IPS-18a (cell line): ENCODE measurements at regions not wholly inside any gene's neighbourhood (a gene's known extent, or its start where the extent isn't known, plus 50 kb on each side); places are given as distances from the start of the nearest gene placed in this dataset.

Experiments
- H3K27ac ChIP-seq: one replicate; pipeline ENCODE4 v1.5.1; 2013; ENCODE audit warnings: low read length
- H3K27me3 ChIP-seq: one replicate; pipeline ENCODE4 v1.6.1; 2013; ENCODE audit warnings: mild to moderate bottlenecking, low read length; ENCODE audit not compliant: control insufficient read depth, insufficient read depth
- H3K36me3 ChIP-seq: one replicate; pipeline ENCODE4 v1.6.1; 2013; ENCODE audit warnings: low read depth, low read length; ENCODE audit not compliant: control insufficient read depth
- H3K4me1 ChIP-seq: one replicate; pipeline ENCODE4 v1.6.1; 2013; ENCODE audit warnings: low read depth, low read length; ENCODE audit not compliant: control insufficient read depth
- H3K4me3 ChIP-seq: one replicate; pipeline ENCODE4 v1.5.1; 2013; ENCODE audit warnings: low read length
- H3K9ac ChIP-seq: one replicate; pipeline ENCODE4 v1.6.1; 2013; ENCODE audit warnings: mild to moderate bottlenecking, low read length, moderate library complexity
- H3K9me3 ChIP-seq: one replicate; pipeline ENCODE4 v1.6.1; 2013; ENCODE audit warnings: low read depth, low read length; ENCODE audit not compliant: control insufficient read depth

DNA sequence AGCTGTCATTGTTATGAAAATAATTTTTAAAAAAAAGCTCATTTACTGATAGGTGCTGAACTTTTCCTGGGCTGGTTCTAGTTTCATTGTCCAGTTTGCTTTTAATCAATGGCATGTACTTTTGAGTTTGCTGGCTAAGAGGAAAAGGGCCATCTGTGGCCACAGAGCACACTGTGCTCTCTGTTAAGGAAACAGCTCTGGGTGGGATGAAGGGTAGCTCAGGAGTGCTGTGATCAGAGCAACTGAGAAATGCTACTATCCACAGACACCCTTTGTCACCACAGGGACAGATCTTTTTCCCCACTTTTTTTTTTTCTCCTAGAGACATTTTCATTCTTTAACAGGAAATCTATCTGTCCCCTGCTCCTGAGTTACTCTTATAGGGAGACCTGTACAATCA is 387.1 kb upstream of the PRICKLE1 start:
- H3K9ac ChIP-seq = no peak overlapping the region
- no peak overlapping the region for H3K4me3 ChIP-seq
- H3K27ac ChIP-seq = no peak overlapping the region
- H3K4me1 ChIP-seq = peaks cover 13% of the 10 kb centered on the region
- H3K9me3 ChIP-seq = no peaks in the 10 kb centered on the region
- H3K27me3 ChIP-seq = no peaks in the 10 kb centered on the region
- H3K36me3 ChIP-seq = no peaks in the 10 kb centered on the region

DNA sequence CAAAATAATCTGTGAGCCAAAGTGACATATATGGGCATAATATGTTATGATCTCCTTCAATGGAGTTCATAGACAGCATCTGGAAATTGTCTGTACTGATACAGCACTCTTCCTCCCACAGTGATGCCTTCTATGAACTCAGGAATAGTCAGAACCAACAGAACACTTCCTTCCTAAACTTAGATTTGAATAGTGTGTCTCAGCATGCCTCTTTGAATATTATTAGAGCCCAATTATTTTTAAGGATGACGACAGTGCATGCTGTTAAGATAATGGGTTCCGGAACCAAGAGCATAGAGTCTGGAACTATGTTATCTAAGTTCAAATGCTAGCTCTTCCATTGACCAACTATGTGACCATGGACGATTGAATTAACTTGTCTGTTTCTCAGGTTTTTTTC is 386.6 kb upstream of the PRICKLE1 start:
- Histone ChIP-seq H3K27ac (no peak overlapping the region), H3K4me1 (peaks cover 8% of the 10 kb centered on the region), H3K27me3 (no peaks in the 10 kb centered on the region), H3K4me3 (no peak overlapping the region), H3K36me3 (no peaks in the 10 kb centered on the region), H3K9me3 (no peaks in the 10 kb centered on the region), H3K9ac (no peak overlapping the region)

DNA sequence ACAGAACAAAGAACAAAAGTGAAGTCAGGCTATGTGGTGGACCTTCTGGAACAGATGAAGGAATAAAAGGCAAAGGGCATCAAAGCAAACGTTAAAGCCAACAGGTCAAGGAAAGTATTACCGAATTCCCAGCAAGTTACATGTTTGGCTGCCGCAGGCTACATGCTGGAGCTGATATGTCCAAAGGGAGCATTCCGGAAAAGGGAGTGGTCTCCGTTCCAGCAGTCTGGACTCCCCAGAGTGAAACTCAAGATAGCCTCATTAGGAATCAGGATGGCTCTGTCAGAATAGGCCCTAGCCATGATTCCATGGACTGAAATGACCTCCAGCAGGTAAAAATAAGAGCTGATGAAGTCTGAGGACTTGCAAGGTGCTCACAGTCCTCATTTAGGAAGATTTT is 379.8 kb upstream of the PRICKLE1 start:
- Histone ChIP-seq H3K36me3 (no peaks in the 10 kb centered on the region), H3K4me3 (no peak overlapping the region), H3K27ac (no peak overlapping the region), H3K9ac (no peak overlapping the region), H3K9me3 (no peaks in the 10 kb centered on the region), H3K27me3 (no peaks in the 10 kb centered on the region), H3K4me1 (no peaks in the 10 kb centered on the region)

DNA sequence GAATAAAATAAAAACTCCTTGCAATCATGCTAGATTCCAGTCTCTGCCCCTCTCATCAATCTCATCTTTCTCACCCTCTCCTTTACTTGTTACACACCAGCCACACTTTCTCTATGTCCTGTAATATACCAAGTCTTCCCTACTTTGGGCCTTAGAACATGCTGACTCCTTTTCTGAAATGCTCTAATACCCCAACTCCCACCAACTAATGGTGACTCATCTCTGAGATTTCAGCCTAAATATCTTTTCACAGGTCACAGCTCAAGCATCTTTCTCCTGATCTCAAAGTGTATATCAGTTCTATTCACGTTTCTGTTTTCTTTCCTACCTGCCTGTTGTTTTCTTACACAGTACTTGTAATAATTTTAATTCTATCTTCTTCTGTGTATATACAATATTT is 378.9 kb upstream of the PRICKLE1 start:
- Histone ChIP-seq H3K4me1 (no peaks in the 10 kb centered on the region), H3K9me3 (no peaks in the 10 kb centered on the region), H3K9ac (no peak overlapping the region), H3K27ac (no peak overlapping the region), H3K4me3 (no peak overlapping the region), H3K27me3 (no peaks in the 10 kb centered on the region), H3K36me3 (no peaks in the 10 kb centered on the region)

DNA sequence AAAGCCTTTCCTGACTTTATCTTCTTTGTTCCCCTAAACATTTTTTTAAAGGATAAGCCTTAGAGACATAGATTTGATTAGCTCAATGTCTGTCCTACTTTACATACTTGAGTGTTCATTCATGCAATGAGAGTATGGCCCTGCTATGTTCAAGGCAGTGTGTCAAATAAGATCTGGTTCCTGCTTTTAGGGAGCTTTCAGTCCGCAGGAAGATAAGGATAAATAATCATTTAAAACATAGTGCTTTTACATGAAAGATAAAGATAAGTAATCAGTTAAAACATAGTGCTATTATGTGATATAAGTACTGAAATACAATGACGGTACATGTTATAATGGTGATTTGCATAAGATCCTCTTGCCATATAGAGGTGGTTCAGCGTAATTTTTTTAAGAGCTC is 378.3 kb upstream of the PRICKLE1 start:
- H3K4me1 ChIP-seq = no peaks in the 10 kb centered on the region
- H3K27ac ChIP-seq = no peak overlapping the region
- H3K36me3 ChIP-seq = no peaks in the 10 kb centered on the region
- no peak overlapping the region for H3K4me3 ChIP-seq
- H3K9me3 ChIP-seq = no peaks in the 10 kb centered on the region
- no peak overlapping the region for H3K9ac ChIP-seq
- H3K27me3 ChIP-seq = no peaks in the 10 kb centered on the region

DNA sequence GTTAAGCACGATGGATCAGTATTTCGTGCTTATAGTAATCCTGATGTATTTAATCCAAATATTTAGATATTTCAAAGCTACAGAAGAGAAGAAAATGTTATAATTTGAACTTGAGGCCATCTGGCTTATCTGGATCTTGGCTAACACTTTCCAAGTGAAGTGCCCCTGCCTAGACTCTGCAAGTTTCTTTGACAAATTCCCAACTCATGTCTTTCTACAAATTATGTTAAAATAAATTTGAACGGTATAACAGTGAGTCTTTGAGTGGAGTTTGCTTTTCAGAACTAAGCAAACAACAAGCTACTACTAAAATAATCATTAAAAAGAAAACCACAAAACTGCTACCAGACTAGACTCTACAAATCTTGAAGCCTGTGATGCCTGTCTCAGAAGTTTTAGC is 374.4 kb upstream of the PRICKLE1 start:
- Histone ChIP-seq H3K9me3 (no peaks in the 10 kb centered on the region), H3K4me1 (no peaks in the 10 kb centered on the region), H3K27ac (no peak overlapping the region)

DNA sequence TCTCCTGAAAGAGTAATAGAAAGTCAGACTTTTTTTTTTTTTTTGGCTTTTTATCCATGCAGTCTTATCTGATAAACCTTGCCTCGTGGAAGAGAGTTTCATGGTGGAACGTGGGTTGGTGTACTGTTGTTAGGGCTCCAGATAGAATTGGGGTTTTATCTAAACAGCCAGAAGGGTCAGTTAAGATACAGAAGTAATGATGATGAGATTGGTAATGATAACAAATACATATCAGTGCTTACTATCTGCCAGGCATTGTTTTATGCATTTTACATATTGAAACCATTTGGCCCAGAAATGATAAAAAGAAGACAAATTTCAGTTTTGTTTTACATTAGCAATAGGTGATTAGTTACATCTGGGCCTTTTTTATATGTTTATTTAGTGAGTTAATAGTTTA is 372.8 kb upstream of the PRICKLE1 start:
- Histone ChIP-seq H3K36me3 (no peaks in the 10 kb centered on the region), H3K4me3 (no peak overlapping the region), H3K9ac (no peak overlapping the region), H3K27me3 (no peaks in the 10 kb centered on the region), H3K9me3 (no peaks in the 10 kb centered on the region), H3K4me1 (no peaks in the 10 kb centered on the region), H3K27ac (no peak overlapping the region)

More for the DNA sequence above, 374.4 kb upstream of the PRICKLE1 start:
- H3K9ac ChIP-seq = no peak overlapping the region
- no peak overlapping the region for H3K4me3 ChIP-seq
- no peaks in the 10 kb centered on the region for H3K27me3 ChIP-seq
- H3K36me3 ChIP-seq = no peaks in the 10 kb centered on the region

DNA sequence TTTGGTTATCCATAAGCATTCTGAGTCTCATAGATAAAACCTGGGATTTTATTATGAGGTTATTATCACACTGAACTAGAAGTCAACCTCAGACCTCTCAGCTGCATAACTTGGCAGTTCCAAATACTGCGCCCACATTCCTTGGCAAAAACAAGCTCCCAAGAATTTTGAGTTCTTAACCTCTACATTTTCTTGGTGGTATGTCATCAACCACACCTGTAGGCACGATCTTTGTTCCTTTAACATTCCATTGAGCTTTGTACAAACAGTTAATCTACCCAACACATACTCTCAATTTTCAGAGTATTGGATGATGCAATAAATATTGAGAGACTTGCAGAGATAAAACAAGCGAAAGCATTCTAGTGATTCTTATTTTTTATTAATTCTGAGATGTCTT is 371.8 kb upstream of the PRICKLE1 start:
- Histone ChIP-seq H3K27ac (no peak overlapping the region), H3K27me3 (no peaks in the 10 kb centered on the region), H3K36me3 (no peaks in the 10 kb centered on the region), H3K9me3 (no peaks in the 10 kb centered on the region), H3K4me1 (no peaks in the 10 kb centered on the region), H3K9ac (no peak overlapping the region), H3K4me3 (no peak overlapping the region)

DNA sequence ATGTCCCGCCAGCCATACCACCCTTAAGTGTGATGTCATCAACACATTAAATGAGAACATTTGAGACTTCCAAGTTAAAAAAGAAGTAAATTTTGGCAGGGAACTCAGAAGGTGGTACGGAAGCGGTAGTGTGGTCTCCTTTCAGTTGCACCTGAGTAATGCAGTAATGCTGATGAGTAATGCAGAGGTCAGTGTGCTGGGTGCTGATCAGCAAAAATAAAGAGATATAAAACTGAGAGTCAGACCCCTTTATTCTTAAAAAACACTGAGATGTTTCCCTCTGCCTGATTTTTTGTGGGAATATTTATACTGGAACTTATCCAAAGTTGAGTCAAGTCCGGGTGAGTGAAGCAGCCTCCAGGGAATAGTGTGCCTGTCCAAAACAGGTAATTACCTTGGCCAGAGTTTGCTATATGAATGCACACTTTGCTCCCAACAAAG is 370.6 kb upstream of the PRICKLE1 start:
- no peak overlapping the region for H3K4me3 ChIP-seq
- no peak overlapping the region for H3K27ac ChIP-seq
- no peaks in the 10 kb centered on the region for H3K4me1 ChIP-seq
- H3K9ac ChIP-seq = no peak overlapping the region
- no peaks in the 10 kb centered on the region for H3K27me3 ChIP-seq
- no peaks in the 10 kb centered on the region for H3K36me3 ChIP-seq
- no peaks in the 10 kb centered on the region for H3K9me3 ChIP-seq

DNA sequence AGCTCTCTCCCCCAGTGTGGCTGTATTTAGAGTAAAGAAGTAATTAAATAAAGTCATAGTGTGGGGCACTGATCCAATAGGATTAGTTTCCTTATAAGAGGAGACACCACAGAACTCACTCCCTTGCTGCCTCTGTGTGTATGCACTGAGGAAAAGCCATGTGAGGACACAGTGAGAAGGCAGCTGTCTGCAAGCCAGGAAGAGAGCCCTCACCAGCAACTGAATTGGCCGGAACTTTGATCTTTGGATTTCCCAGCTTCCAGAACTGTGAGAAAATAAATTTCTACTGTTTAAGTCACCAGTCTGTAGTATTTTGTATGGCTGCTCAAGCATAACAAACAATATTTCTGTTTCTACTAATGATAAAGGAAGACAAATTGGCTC is 368.7 kb upstream of the PRICKLE1 start:
- Histone ChIP-seq H3K4me1 (no peaks in the 10 kb centered on the region), H3K27me3 (no peaks in the 10 kb centered on the region), H3K36me3 (no peaks in the 10 kb centered on the region), H3K4me3 (no peak overlapping the region), H3K9me3 (no peaks in the 10 kb centered on the region), H3K9ac (no peak overlapping the region), H3K27ac (no peak overlapping the region)

DNA sequence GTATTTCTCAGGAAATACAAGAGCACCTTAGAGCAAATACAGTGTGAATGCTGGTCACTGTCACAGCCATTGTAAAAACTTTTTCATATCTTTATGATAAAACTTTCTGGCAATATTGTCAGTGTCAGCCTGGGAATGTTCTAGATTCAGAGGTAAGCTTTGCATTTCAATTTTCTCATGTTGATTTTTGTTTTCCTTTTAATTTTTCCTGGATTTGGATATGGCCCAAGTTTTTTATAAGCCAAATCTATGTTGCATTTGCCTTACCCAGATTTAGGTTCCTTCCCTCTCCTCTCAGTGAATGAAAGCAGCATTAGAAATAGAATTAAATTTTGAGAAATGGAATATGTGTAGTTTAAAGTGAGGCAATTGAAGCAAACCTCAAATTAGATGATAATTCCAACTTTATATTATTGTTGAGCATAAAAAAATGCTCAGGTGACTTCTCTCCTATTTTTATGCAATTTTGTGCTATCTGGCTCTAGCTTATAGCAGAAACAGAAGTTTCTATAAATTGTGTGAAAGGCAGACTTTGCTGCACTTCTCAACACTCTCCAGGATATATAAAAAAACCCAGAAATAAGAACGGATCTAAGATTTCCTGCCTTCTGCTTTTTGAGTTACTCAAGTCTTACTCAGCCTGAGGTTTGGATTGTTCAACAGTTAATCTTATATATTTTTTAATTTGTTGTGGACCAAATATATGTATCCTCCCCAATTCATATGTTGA is 368.2 kb upstream of the PRICKLE1 start:
- Histone ChIP-seq H3K4me3 (no peak overlapping the region), H3K27ac (no peak overlapping the region), H3K9me3 (no peaks in the 10 kb centered on the region), H3K27me3 (no peaks in the 10 kb centered on the region), H3K36me3 (no peaks in the 10 kb centered on the region), H3K9ac (no peak overlapping the region), H3K4me1 (no peaks in the 10 kb centered on the region)

DNA sequence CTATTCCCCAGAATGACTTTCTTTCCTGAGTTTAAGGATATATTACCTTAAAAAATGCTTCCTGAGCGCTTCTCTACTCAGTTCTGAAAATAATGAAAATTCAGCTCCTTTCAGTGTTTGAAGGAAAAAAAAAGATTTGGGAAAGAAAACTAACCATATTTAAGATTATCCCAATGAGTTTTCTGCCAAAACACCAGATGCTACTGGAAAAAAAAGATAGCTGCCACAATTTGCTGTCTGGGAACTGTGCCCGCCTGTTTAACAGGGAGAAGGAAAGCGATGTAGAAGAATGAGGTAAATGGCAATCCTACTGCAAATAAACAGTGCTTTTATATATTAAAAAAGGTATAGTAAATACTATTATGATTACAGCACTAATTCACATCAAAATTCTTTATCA is 367.6 kb upstream of the PRICKLE1 start:
- H3K4me1 ChIP-seq = no peaks in the 10 kb centered on the region
- no peaks in the 10 kb centered on the region for H3K36me3 ChIP-seq
- no peaks in the 10 kb centered on the region for H3K9me3 ChIP-seq
- no peak overlapping the region for H3K9ac ChIP-seq
- H3K27ac ChIP-seq = no peak overlapping the region
- H3K4me3 ChIP-seq = no peak overlapping the region
- no peaks in the 10 kb centered on the region for H3K27me3 ChIP-seq
